Fibroblast of lung (primary cell): ENCODE measurements at regions not wholly inside any gene's neighbourhood (a gene's known extent, or its start where the extent isn't known, plus 50 kb on each side); places are given as distances from the start of the nearest gene placed in this dataset.
"Not testable (repeated sequence)": the region's sequence is repeated elsewhere in the genome, so short reads cannot be mapped to it uniquely, and the experiment has no call there.

Experiments
- CTCF ChIP-seq, 2 donors: IDR thresholded peaks in 1 of 2; conservative IDR thresholded peaks in 1 of 2; 1 replicate in 1 of 2; 2 replicates in 1 of 2; pipeline ENCODE4 v1.5.1; 2011 to 2012; ENCODE audit warnings: low read length in 2 of 2, control low read depth in 1 of 2, inconsistent platforms in 1 of 2, low read depth in 1 of 2, mild to moderate bottlenecking in 1 of 2
- EZH2 ChIP-seq: IDR thresholded peaks from 2 replicates; pipeline ENCODE4 v1.5.1; 2012; ENCODE audit warnings: low read length, control low read depth, mild to moderate bottlenecking; ENCODE audit errors: missing control alignments

GRCh38 chr10:30537158-30537557, 92.4 kb downstream of the LYZL2 start:
- not testable (repeated sequence) for TF ChIP-seq CTCF (conservative IDR thresholded peaks at IDR 0.05 in 1 of 2, IDR thresholded peaks at IDR 0.05 in 1 of 2; ENCODE audit: low read depth in 1 of 2, low read length in 2 of 2); EZH2
